Upper lobe of right lung (tissue), 1 donor: ENCODE measurements at regions not wholly inside any gene's neighbourhood (a gene's known extent, or its start where the extent isn't known, plus 50 kb on each side); places are given as distances from the start of the nearest gene placed in this dataset.

Experiments used
- ATAC-seq: fragments of 200-7000 bp; cut with Tn5 transposase; one replicate; pipeline ENCODE4 v1.9.1; 2020; ENCODE audit warnings: mild to moderate bottlenecking, moderate library complexity
- DNase-seq: peaks from one replicate; pipeline ENCODE4 v3.0.0-alpha.2; 2020
- H3K27ac ChIP-seq: fragments of 200-600 bp; one replicate; pipeline ENCODE4 v1.8.0; 2022
- H3K27me3 ChIP-seq: fragments of 200-600 bp; one replicate; pipeline ENCODE4 v1.8.0; 2022; ENCODE audit warnings: mild to moderate bottlenecking
- H3K36me3 ChIP-seq: fragments of 200-600 bp; one replicate; pipeline ENCODE4 v1.8.0; 2022
- H3K4me1 ChIP-seq: fragments of 200-600 bp; one replicate; pipeline ENCODE4 v1.8.0; 2022
- H3K4me3 ChIP-seq: fragments of 200-600 bp; one replicate; pipeline ENCODE4 v1.8.0; 2022; ENCODE audit warnings: mild to moderate bottlenecking
- H3K9me3 ChIP-seq: fragments of 200-600 bp; one replicate; pipeline ENCODE4 v1.8.0; 2022
- intact Hi-C: fragments of 100-400 bp; cut with DNase I; formaldehyde crosslinking; loops from one replicate; pipeline ENCODE4 v1.11.0; 2022
- TF ChIP-seq, protein P1 (sequence below): fragments of 200-600 bp; IDR thresholded peaks from one replicate; pipeline ENCODE4 v1.8.0; 2022; ENCODE audit warnings: antibody characterized with exemption
- donor health status: DM: no; HTN: yes; CAD: no; lungs with severe emphysema.

DNA sequence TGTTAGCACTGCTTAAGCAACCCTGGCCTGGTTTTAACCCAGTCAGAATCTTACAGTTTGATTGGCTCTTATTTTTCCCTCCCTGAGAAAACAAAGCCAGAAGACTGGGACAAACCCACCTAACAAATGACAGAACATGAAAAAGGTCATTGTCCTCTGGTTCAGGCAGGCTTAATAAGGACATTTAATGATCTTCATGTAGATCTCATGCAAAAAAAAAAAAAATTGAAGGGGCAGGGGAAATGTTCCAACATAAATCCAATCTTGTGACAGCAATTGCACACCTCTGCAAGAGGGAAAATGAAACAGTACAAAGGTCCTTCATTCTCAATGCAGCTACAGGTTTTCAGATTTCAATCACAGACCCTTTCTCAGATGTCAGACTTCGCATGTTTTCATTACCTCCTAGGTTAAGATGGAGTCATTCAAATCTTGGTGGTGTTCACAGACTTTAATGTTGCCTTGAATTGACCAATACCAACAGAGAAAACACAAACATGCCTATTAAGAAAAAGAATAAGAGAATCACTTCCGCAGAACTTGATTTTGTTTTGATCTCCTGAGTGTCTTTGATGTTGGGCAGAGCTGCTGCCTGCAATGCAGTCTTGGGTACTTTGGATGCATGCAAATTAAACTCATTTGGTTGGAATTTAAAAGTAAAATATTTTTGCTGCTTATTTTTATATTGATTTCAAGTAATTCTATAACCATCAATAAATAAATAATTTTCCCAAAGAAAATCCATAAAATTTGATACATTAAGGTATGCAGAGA, 359.0 kb downstream of the BTG1 start:
- TF ChIP-seq, protein P1, sequence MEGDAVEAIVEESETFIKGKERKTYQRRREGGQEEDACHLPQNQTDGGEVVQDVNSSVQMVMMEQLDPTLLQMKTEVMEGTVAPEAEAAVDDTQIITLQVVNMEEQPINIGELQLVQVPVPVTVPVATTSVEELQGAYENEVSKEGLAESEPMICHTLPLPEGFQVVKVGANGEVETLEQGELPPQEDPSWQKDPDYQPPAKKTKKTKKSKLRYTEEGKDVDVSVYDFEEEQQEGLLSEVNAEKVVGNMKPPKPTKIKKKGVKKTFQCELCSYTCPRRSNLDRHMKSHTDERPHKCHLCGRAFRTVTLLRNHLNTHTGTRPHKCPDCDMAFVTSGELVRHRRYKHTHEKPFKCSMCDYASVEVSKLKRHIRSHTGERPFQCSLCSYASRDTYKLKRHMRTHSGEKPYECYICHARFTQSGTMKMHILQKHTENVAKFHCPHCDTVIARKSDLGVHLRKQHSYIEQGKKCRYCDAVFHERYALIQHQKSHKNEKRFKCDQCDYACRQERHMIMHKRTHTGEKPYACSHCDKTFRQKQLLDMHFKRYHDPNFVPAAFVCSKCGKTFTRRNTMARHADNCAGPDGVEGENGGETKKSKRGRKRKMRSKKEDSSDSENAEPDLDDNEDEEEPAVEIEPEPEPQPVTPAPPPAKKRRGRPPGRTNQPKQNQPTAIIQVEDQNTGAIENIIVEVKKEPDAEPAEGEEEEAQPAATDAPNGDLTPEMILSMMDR, result no peak
- no peaks in the 10 kb centered on the region for H3K4me1 ChIP-seq
- no peak for ATAC-seq

DNA sequence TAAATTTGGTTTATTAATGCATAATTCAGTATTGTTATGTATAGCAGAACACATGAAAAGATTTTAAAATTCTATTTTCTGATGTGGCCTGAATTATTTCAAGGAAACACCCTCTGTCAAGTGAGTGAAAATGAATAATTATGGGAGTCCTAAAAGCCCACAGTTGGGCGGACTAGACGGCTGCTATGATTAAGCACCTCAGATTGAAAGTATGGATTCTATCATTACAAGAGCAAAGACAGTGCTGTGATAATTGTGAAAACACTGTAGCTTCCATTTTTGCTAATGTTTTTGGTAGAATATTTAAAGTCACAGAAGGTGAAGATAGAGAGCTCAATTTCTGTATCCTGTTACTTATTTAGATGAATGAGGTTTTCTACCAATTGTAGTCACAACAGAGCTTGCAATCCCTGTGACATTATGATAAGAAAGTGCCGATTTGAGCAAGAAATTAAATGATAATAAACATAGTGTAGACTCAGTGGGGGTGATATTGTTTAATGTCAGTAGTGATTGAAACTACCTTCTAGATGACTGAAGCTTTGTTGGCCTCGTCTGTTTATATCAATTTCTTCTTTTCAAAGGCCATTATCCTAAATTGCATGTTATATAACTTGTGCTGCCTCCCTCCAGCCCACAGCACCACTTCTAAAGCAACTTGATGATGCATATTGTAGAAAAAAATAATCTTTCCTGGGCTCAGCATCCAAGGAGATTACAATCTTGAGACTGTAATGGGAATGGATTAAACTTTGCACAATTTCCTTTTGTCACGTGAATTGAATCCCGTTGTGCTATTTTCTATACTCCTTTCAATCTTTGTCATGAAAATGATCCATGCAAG, 359.8 kb downstream of the BTG1 start:
- ATAC-seq (no peak), DNase-seq (no peak)
- Histone ChIP-seq H3K27ac (no peak overlapping the region), H3K4me1 (no peaks in the 10 kb centered on the region), H3K27me3 (no peaks in the 10 kb centered on the region), H3K36me3 (no peaks in the 10 kb centered on the region), H3K9me3 (no peaks in the 10 kb centered on the region), H3K4me3 (no peak overlapping the region)
- intact Hi-C loops, result no loop called here
- TF ChIP-seq, protein P1, result no peak

More for the DNA sequence above, 359.0 kb downstream of the BTG1 start:
- Histone ChIP-seq H3K27me3 (no peaks in the 10 kb centered on the region), H3K9me3 (no peaks in the 10 kb centered on the region), H3K4me3 (no peak overlapping the region), H3K27ac (no peak overlapping the region), H3K36me3 (no peaks in the 10 kb centered on the region)
- intact Hi-C loops, result no loop called here
- DNase-seq, result no peak

DNA sequence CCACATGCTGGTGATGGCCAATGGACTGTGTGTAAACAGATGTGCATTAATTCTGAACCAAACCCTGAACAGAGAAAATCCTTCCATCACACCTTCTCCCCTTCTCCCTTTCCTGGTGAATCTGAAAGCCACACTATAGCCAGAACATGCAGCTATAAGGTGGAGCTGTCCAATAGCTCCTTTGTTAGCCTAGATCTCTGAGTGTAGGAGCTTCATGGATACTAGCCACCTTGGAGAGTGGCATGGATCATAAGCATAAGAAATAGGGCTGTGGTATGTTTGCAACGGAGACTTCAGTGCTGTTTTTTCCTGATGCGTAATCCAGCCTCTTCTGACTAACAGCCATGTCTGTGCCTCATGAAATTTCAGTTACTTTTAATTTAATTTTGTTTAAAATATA, 364.5 kb downstream of the BTG1 start:
- Histone ChIP-seq H3K36me3 (no peaks in the 10 kb centered on the region), H3K4me3 (no peak overlapping the region), H3K4me1 (peaks cover 10% of the 10 kb centered on the region), H3K9me3 (no peaks in the 10 kb centered on the region), H3K27me3 (no peaks in the 10 kb centered on the region), H3K27ac (no peak overlapping the region)
- intact Hi-C loops, result no loop called here
- DNase-seq, result no peak
- no peak for ATAC-seq
- TF ChIP-seq, protein P1, result no peak

DNA sequence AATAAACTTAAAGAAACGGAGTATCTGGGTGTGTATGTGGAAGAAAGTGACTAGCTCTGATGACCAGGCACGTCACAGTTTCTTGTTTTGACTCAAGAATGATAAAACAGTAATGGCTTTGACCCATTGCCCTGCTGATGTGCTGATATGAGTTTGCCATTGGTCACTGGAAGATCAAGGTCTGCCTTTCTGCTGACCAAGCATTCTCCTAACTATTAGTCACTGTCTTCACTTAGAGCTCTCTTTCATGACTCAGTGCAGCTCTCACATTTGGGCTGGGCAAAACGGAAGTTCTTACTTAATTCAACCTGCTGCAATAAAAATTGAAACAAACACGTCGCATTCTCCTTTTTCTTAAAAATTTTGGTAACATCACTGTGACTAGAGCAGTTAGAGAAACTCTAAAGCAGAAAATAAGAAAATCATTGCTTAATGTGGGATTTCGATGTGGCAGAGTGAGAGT, 366.7 kb downstream of the BTG1 start:
- no peaks in the 10 kb centered on the region for H3K36me3 ChIP-seq
- peak overlapping the region; percentile 3 for H3K27ac ChIP-seq
- intact Hi-C loops, result no loop called here
- no peaks in the 10 kb centered on the region for H3K27me3 ChIP-seq
- peak; percentile 87 for ATAC-seq
- H3K4me3 ChIP-seq, result no peak overlapping the region
- peaks cover 13% of the 10 kb centered on the region for H3K4me1 ChIP-seq
- TF ChIP-seq, protein P1, result no peak
- no peak for DNase-seq
- no peaks in the 10 kb centered on the region for H3K9me3 ChIP-seq

DNA sequence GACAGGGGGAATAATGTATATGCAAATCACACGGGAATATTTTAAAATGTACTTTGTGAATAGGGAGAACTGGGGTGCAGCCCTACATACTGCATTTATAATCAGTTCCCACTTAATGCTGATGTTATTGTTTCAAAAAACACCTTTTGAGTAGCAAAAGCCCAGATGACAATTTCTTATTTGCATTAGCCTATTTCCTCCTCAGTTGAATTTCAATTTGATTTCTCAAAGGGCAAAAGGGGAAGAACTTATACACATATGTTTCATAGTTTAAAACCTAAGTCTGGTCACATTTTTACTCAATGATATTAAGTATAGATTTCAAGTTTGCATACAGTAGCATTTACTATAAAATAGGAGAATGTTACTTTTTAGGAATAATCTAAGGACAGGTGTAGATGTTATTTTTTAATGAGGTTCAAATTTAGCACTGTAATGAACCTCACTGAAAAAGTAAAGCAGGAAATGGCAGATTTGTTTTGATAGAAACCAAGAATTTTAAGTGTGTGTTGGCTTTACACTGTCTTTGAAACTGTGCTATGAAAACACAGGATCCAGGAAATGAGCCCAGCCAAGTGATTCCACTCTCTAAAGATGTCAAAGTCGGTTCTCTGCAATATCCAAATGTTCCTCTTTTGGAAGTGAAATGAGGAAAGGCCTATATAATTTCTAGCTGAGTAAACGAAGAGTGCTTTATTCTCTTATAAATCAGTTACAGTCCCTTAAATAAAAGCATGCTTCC, 367.4 kb downstream of the BTG1 start:
- no peaks in the 10 kb centered on the region for H3K27me3 ChIP-seq
- intact Hi-C loops, result no loop called here
- TF ChIP-seq, protein P1, result no peak
- H3K4me3 ChIP-seq, result no peak overlapping the region
- peaks cover 13% of the 10 kb centered on the region for H3K4me1 ChIP-seq
- H3K27ac ChIP-seq, result peak overlapping the region; percentile 3
- no peaks in the 10 kb centered on the region for H3K9me3 ChIP-seq
- ATAC-seq, result peak; percentile 40
- no peaks in the 10 kb centered on the region for H3K36me3 ChIP-seq
- no peak for DNase-seq
